HepG2 (cell line): ENCODE measurements at regions not wholly inside any gene's neighbourhood (a gene's known extent, or its start where the extent isn't known, plus 50 kb on each side); places are given as distances from the start of the nearest gene placed in this dataset.

Experiments used
- ATAC-seq: fragments of 200-7000 bp; cut with Tn5 transposase; 3 replicates; pipeline ENCODE4 v1.9.1; 2020; ENCODE audit warnings: mild to moderate bottlenecking, moderate library complexity
- BruUV-seq: library from RNA; stranded (reverse); fragments of 400-500 nt; replicated peaks from 2 replicates; lab custom pipeline; 2021; lab: Mats Ljungman, UMichigan
- CTCF ChIA-PET: fragments of 300-600 bp; formaldehyde crosslinking; extraction: SDS; loops from one replicate; lab custom pipeline; 2021; ENCODE audit warnings: low total read pairs, inconsistent platforms, low intra/inter-chr PET ratio; lab: Yijun Ruan, JAX
- POLR2A ChIA-PET: fragments of 350-600 bp; sonication (Branson Sonifier 250); formaldehyde crosslinking; loops from one replicate; lab custom pipeline; 2020; ENCODE audit warnings: antibody characterized with exemption, inconsistent platforms; lab: Yijun Ruan, JAX
- DNase-seq: peaks from one replicate; pipeline ENCODE4 v3.0.0-alpha.2; 2015; ENCODE audit warnings: low spot score
- FAIRE-seq: peaks from 3 replicates; lab custom pipeline; 2011; peaks lifted over from hg19 to GRCh38; lab: Jason Lieb, UNC
- H2AFZ ChIP-seq: one replicate; pipeline ENCODE4 v1.6.1; 2011; ENCODE audit warnings: low read length, inconsistent platforms
- H3K27ac ChIP-seq: fragments of 300-600 bp; 3 replicates; pipeline ENCODE4 v1.8.0; 2011; ENCODE audit warnings: mixed run types, mild to moderate bottlenecking, mixed read lengths, low read length, inconsistent platforms; ENCODE audit not compliant: insufficient read depth; ENCODE audit errors: extremely low read length
- H3K27me3 ChIP-seq, 2 experiments: fragments of 200-600 bp in 1 of 2; 2 replicates in 1 of 2; 3 replicates in 1 of 2; pipeline versions ENCODE4 v1.6.0 to v1.8.0; 2011; ENCODE audit warnings: low read length in 2 of 2, mild to moderate bottlenecking in 2 of 2, moderate library complexity in 2 of 2, inconsistent platforms in 1 of 2; ENCODE audit not compliant: insufficient read depth in 2 of 2, control insufficient read depth in 1 of 2
- H3K36me3 ChIP-seq, 2 experiments: fragments of 200-600 bp in 1 of 2; replicated peaks in 1 of 2; 2 replicates in 1 of 2; 3 replicates in 1 of 2; pipeline versions ENCODE4 v1.5.1 to v1.8.0; 2011; ENCODE audit warnings: low read length in 2 of 2, inconsistent platforms in 1 of 2; ENCODE audit not compliant: insufficient read depth in 2 of 2, control insufficient read depth in 1 of 2
- H3K4me1 ChIP-seq: 2 replicates; pipeline ENCODE4 v1.5.1; 2012; ENCODE audit warnings: low read length, inconsistent platforms; ENCODE audit not compliant: insufficient read depth
- H3K4me2 ChIP-seq: 2 replicates; pipeline ENCODE4 v1.6.0; 2011; ENCODE audit warnings: low read depth, low read length, inconsistent platforms
- H3K4me3 ChIP-seq, 3 experiments: fragments of 200-600 bp in 1 of 3; sonication (generic), shearing (Covaris generic) in 1 of 3; replicated peaks in 1 of 3; 2 replicates each; pipeline ENCODE4 v1.5.1; 2011 to 2016; ENCODE audit warnings: low read length in 3 of 3, inconsistent platforms in 2 of 3, low read depth in 2 of 3, mild to moderate bottlenecking in 2 of 3, control low read depth in 1 of 3, mixed read lengths in 1 of 3; ENCODE audit not compliant: insufficient read depth in 1 of 3
- H3K79me2 ChIP-seq: one replicate; pipeline ENCODE4 v1.6.1; 2011; ENCODE audit warnings: low read length, inconsistent platforms; ENCODE audit not compliant: insufficient read depth
- H3K9ac ChIP-seq: 2 replicates; pipeline ENCODE4 v1.6.0; 2011; ENCODE audit warnings: mild to moderate bottlenecking, low read depth, low read length, inconsistent platforms; ENCODE audit not compliant: insufficient read depth
- H3K9me3 ChIP-seq: 2 replicates; pipeline ENCODE4 v1.5.1; 2012; ENCODE audit warnings: mild to moderate bottlenecking, low read length
- H4K20me1 ChIP-seq: 2 replicates; pipeline ENCODE4 v1.6.0; 2011; ENCODE audit warnings: inconsistent platforms, mild to moderate bottlenecking, low read length, moderate library complexity; ENCODE audit not compliant: insufficient read depth
- HNF4A ChIP-seq: sonication (generic); formaldehyde crosslinking; IDR thresholded peaks from 2 replicates; pipeline ENCODE4 v1.4.0; 2020; ENCODE audit warnings: missing genetic modification reagents
- KMT2B ChIP-seq: IDR thresholded peaks from 2 replicates; pipeline ENCODE4 v1.6.1; 2016; ENCODE audit warnings: missing genetic modification reagents, missing compliant biosample characterization
- NCOA2 ChIP-seq: sonication (generic); formaldehyde crosslinking; IDR thresholded peaks from 2 replicates; pipeline ENCODE4 v1.8.0; 2022; ENCODE audit warnings: inconsistent platforms
- ZNF205 ChIP-seq: IDR thresholded peaks from 2 replicates; pipeline ENCODE4 v1.6.1; 2018; ENCODE audit warnings: missing biosample characterization, missing genetic modification reagents
- ZNF24 ChIP-seq: fragments of 450-650 bp; IDR thresholded peaks from 2 replicates; pipeline ENCODE4 v1.6.1; 2017; ENCODE audit warnings: antibody characterized with exemption, mild to moderate bottlenecking
- ZNF251 ChIP-seq: sonication (generic); formaldehyde crosslinking; IDR thresholded peaks from 2 replicates; pipeline ENCODE4 v1.9.0; 2021; ENCODE audit warnings: mild to moderate bottlenecking, missing genetic modification reagents
- ZNF605 ChIP-seq: sonication (generic); formaldehyde crosslinking; IDR thresholded peaks from 2 replicates; pipeline ENCODE4 v1.8.0; 2022; ENCODE audit warnings: mild to moderate bottlenecking, missing genetic modification reagents
- ZNF629 ChIP-seq: sonication (generic); formaldehyde crosslinking; conservative IDR thresholded peaks from 2 replicates; pipeline ENCODE4 v1.5.0; 2020; ENCODE audit warnings: missing genetic modification reagents
- WGBS: methylation state at CpG from one replicate; pipeline ENCODE4 v1.1.6; 2017; ENCODE audit warnings: low lambda C conversion rate; 5-methylcytosine and 5-hydroxymethylcytosine counted together
- in situ Hi-C: cut with HindIII; loops from 2 replicates; pipeline ENCODE4 v1.10.0; 2017; ENCODE audit warnings: low pct_unique_long_range_greater_than_20kb; ENCODE audit not compliant: extremely low pct_ligation_motif_present
- intact Hi-C: fragments of 100-400 bp; cut with micrococcal nuclease; formaldehyde crosslinking; loops from one replicate; pipeline ENCODE4 v1.10.0; 2022; ENCODE audit not compliant: unreplicated experiment
- TF ChIP-seq, protein P1 (sequence below): sonication (generic); formaldehyde crosslinking; IDR thresholded peaks from 2 replicates; pipeline ENCODE4 v1.5.1; 2020; ENCODE audit warnings: mild to moderate bottlenecking, missing genetic modification reagents, moderate library complexity

DNA sequence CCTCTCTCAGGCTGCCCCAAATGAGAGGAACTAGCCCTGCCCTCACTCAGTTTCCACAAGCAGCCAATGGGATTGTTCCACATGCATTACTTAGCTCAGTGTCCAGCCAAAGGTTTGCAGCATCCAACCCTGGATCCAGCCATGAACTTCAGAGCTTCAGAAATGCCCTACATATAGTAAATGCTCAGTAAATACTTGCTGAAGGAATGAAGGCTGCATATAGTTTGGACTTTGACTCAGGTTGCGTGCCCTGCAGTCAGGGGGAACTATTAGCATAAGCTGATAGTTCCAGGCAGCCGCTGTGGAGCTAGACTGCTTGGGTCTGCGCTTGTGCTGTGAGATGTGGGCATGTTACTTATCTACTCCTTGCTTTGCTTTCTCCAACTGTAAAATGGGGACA lies 64.8 kb downstream of the NENF start:
- Histone ChIP-seq H2AFZ (no peak overlapping the region), H3K9me3 (no peaks in the 10 kb centered on the region), H3K4me2 (no peak overlapping the region), H3K4me1 (peaks cover 28% of the 10 kb centered on the region), H3K27me3 (peaks cover 1 to 36% of the 10 kb centered on the region in 2 experiments; a peak in 3 of 5 replicates), H3K27ac (no peak overlapping the region), H3K79me2 (no peaks in the 10 kb centered on the region), H3K9ac (no peak overlapping the region)
- ChIA-PET CTCF (no interaction called here), POLR2A (no interaction called here)
- in situ Hi-C loops = no loop called here
- FAIRE-seq = no peak
- ATAC-seq = peak; percentile 67
- no TSS peak for BruUV-seq
- DNase-seq = no peak
- 11% methylated on average over 2 of the region's 3 CpGs for WGBS
- TF ChIP-seq NCOA2 (no peak), ZNF24 (peak; percentile 83), KMT2B (no peak), ZNF205 (0 out of 2 replicates have a peak, but pooled peaks have one; percentile 66), ZNF629 (0 out of 2 replicates have a peak, but pooled peaks have one; percentile 13), ZNF605 (CRISPR knock-in tag) (no peak), ZNF251 (CRISPR knock-in tag) (no peak), HNF4A (CRISPR knock-in tag) (peak; percentile 74)
- TF ChIP-seq, protein P1, sequence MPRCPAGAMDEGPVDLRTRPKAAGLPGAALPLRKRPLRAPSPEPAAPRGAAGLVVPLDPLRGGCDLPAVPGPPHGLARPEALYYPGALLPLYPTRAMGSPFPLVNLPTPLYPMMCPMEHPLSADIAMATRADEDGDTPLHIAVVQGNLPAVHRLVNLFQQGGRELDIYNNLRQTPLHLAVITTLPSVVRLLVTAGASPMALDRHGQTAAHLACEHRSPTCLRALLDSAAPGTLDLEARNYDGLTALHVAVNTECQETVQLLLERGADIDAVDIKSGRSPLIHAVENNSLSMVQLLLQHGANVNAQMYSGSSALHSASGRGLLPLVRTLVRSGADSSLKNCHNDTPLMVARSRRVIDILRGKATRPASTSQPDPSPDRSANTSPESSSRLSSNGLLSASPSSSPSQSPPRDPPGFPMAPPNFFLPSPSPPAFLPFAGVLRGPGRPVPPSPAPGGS (CRISPR knock-in tag) = no peak
- TF ChIP-seq, all 625 proteins: peak for 4
- intact Hi-C loops = no loop called here
- no peaks in the 10 kb centered on the region for H3K36me3 ChIP-seq
- no peaks in the 10 kb centered on the region for H4K20me1 ChIP-seq
- H3K4me3 ChIP-seq = no peak overlapping the region
